GM19395 (cell line): ENCODE measurements at regions not wholly inside any gene's neighbourhood (a gene's known extent, or its start where the extent isn't known, plus 50 kb on each side); places are given as distances from the start of the nearest gene placed in this dataset.
"Not testable (repeated sequence)": the region's sequence is repeated elsewhere in the genome, so short reads cannot be mapped to it uniquely, and the experiment has no call there.

ENCODE experiments used
- ATAC-seq: cut with Tn5 transposase; IDR thresholded peaks from one replicate; pipeline ENCODE4 v1.9.1; 2021; ENCODE audit warnings: mild to moderate bottlenecking, moderate library complexity; ENCODE audit not compliant: unreplicated experiment

DNA sequence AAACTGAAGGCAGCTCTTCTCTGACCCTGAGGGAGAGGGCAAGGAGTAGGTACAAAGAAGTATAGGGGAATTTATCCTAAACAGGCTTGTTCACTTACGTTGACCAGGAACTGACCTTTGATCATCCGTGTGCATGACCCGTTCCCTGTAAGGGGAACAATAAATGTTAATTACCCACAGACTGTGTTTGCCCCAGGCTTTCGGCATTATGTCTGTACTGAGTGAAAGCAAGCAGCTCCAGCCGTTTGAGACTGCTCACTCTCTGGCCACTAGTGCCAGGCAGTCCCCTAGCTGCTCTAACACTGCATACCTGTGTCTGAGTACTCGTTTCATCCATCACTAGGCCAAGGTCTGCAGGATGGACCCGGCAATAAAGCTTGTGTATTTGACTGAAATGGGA, 1365.3 kb downstream of the NCAM2 start:
- ATAC-seq, result no peak

DNA sequence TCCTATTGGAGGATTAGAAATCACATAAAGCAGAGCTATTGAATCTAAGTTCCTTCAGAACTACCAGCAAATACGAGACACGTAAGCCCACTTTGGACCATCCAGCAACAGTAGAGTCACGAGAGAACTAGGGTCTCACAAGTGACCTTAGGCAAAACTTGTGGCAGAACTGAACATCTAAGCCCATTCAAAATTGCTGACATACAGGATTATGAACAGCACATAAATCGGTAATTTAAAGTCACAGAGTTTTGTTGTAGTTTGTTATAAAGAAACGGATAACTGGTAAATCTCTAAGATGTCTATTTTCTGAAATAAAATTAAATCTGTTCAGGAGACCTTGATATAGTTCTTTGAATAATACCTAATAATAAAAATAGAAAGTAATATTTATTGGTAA, 1366.0 kb downstream of the NCAM2 start:
- no peak for ATAC-seq

DNA sequence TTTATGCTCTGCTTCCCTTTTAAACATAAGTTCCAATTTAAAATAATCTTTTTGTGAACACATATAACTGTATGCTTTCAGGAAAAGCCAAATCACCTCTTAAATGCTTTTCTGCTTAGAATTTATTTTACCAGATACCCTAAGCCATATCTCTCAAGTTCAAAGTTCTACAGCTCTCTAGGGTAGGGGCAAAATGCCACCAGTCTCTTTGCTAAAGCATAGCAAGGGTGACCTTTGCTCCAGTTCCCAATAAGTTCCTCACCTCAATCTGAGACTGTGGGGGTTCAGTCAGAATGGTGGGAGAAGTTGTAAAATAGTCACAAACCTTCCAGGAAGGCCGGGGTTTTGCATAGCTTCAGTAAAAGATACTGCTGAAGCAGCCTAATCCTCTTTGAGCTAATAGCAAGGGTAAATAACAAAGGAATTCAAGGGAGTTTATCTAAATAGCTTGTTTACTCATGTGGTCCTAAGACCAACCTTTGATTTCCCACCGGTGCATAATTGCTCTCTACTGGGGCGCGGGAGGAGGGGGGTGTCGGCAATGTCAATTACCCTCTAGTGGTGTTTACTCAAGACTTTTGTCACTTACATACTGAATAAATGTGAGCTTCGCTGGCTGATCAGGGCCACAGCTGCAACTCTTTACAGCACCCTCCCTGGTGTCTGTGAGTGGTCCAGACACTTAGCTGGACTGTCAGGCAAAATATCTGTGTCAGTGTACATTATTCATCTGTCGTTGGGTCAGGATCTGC, 1376.2 kb downstream of the NCAM2 start:
- ATAC-seq, result no peak

DNA sequence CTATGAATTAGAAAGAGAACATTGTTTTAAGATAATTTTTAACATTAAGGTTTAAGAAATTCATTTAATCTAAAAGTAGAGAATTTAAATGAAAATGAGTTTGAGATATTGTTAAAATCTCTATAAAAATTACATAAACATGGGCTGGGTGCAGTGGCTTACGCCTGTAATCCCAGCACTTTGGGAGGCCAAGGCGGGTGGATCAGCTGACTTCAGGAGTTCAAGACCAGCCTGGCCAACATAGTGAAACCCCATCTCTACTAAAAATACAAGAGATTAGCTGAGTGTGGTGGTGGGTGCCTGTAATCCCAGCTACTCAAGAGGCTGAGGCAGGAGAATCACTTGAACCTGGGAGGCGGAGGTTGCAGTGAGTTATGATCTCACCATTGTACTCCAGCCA, 1379.6 kb downstream of the NCAM2 start:
- not testable (repeated sequence) for ATAC-seq

DNA sequence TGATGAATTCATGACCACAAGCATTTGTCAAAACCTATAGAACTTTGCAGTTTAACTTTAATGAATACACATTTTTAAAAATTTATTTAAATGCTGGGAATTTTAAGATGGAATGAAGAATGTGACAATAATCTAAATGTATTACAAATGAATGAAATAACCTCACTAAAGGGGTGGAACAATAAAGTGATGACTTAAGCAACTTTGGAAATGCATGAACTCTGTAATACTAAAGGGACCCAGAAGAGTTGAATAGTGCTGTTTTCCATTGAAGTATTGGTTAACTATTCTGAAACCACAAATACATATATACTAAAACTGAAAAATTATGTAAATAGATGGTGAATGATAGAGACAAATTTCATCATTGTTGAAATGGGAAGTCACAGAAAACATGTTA, 1395.1 kb downstream of the NCAM2 start:
- no peak for ATAC-seq

DNA sequence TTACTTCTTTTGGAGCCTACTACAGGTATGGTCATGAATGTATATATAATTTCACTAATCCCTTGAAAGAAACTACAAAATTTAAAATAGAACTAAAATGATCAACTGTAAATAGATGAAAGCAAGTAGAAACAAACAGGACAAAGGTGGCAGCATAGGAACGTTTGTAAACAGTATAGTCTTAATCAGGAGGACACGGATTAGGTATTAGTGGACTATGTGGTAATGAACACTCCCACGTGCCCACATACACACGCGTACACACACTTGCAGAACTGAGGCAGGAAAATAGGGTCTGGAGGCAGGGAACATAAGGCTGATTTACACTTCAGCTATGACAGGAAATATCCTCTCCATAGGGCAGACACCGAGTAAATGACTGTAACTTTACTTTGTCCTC, 1397.8 kb downstream of the NCAM2 start:
- no peak for ATAC-seq

DNA sequence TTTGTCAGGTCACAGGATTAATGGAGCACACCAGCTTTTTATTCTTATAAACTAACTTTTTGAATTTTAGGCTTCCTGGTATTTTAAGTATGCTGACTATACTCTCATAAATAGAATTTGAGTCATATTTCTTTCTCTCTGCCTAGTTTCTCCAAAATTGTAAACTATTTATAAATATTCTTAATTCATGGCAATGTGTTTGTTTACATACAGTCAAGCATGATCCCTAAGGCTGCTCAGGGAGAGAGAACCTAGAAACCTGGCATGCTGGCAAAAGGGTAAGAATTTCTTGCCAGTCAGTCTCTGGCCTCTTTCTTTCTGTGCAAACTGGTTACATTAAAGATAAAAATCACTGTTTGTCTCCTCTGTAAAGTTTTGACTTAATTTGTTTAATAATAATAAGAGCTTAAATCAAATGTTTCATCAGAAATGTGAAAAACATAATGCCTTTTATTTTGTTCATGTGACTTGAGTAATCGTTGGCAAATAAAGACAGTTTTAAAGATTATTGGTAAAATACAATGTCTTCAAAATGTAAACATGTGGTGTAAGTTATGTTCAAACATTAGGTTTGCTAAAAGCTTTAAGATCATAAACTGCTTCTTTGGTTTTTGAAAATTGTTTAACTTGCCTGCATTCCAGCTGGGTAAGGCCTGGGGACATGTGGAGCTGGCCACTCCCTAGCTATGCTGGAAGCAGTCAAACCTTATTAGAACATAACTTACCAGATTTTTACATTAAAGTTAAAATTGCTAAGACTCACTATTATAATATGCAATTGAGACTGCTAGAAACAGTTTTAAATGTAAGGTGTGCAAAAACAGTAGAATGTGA, 1401.7 kb downstream of the NCAM2 start:
- no peak for ATAC-seq

DNA sequence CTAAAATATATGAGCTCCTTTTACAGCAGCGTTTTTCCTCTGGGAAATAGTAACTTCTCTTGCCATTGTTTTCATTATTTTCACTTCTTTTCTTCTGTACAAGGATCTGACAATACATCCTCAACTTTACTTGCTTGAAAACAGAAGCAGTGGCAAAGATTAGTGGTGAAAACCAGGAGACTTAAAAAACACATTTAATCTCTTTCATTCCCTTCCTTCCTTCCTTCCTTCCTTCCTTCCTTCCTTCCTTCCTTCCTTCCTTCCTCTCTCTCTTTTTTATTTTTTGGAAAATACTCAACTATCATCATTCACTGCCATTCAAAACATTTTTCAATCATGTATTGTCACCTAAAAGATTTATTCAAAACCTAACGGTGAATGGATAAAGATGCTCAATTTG, 1411.4 kb downstream of the NCAM2 start:
- ATAC-seq, result no peak

DNA sequence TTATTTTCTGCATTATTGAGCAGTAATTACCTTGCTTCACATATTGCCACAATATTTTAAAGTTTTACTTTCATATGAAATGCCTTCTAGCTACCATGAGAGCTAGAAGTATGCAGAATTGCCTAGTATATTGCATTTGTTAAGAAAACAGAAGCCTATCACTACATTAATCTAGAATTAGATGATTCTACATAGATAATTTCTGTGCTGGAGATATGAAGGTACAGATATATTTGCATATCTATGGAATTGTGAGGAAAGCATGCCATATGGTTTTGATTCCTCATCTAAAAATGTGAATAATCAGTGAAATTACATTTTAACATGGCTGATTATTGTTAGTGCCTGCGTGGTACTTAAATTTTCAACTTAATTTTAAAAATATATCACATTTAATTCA, 1418.3 kb downstream of the NCAM2 start:
- ATAC-seq, result no peak

DNA sequence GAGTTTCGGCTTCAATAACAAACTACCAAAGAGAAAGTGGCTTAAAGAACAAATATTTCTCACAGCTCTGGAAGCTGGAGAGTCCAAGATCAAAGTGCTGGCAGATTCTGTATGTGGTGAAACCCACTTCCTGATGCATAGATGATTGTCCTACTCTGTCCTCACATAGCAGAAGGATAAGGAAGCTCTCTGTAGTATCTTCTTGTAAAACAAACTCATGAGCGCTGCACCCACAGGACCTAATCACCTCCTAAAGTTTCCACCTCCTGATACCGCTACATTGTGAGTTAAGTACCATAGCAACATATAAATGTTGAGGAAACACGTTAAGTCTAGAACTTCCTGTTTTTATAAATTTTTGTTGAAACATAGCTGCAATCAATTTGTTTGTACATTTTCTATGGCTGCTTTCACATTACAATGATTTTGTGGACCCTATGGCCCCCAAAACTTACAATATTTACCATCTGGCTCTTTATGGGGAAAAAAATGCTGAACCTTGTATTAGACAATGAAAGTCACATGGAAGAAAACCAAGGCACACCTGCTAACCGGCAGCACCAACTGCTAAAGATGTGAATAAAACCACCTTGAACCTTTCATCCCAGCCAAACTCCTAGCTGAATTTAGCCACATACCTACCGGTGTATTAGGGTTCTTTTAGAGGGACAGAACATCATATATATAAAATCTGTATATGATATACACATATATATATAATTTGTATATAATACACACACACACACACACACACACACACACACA, 1423.4 kb downstream of the NCAM2 start:
- no peak for ATAC-seq

DNA sequence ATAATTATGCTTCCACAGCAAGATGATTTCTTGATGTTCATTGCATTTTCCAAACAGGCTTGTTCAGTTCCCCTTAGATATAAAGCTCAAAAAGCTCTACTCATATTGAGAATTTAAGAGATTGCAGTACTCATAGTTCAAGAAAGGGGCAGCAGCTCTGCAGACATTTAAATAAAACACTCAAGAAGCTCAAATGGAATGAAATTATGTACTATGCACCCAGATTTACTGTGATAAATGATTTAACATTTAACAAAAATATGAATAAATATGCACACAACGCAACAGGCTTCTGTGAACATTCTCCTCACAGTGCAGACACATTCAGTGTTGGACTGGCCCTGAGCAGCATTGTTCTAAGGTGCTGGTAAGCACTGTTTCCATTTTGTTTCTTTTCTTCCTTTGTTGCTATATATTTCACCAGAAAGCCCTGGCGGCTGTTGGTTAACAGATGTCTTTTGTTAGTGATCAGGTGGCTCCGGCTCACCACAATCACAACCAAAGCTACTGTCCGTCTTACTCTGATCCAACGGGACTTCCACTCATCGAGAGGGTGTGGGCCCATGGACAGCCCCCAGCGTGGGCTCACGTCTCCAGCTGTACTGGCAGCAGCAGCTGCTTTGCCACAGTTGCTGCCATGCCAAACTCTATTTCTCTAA, 1440.3 kb downstream of the NCAM2 start:
- ATAC-seq, result no peak

DNA sequence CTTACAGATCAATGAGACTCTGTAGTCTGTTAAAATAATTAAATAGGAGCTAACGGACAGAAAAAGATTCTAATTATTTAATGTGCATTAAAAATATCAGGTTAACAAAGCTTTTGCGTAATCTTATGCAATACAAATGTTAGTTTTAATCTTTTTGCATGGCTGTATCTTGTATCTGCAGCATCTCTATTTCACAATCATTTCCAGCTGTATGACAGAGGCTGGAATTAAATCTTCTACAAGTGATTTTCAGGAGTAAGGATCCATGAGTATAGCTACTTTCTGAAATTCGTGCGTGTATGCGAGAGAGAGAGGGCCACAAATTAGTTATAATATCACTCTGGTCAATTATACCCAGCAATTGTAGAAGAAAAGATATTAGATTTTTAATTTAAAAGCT, 1446.8 kb downstream of the NCAM2 start:
- no peak for ATAC-seq

DNA sequence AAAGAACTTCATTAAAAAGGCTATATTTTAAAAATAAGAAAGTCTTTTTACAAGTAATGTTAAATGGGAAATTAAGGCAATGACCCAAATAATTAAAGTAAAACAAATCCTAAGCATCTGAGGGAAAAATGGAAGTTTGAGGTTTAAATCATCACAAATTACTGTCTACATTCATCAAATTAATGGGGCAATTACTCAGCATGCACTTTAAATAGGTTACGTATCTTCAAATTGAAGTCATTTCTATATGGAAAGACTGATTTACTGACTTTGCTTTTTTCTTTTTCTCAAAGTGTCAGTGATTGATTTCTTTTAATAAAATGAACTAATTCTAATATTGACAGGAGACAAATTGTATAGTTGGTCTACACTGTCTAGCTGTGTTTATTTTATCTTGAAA, 1452.3 kb downstream of the NCAM2 start:
- no peak for ATAC-seq

DNA sequence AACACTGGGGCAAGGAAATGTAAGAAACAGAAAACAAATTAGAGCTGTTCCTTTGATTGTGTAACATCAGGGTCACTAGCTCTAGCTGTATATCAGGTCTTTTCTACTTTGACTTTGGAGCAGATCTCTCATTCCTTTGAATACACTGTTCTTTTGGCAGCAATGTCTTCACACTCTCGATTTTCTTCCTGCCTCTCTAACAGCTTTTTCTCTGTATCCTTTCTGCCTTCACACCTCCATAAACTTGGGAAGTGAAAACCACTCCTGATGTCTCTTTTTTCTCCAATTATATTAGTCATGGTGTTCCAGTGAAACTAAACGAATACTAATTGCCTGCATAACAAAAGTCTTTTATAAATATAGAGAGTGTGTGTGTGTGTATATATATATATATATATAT, 1458.0 kb downstream of the NCAM2 start:
- no peak for ATAC-seq

DNA sequence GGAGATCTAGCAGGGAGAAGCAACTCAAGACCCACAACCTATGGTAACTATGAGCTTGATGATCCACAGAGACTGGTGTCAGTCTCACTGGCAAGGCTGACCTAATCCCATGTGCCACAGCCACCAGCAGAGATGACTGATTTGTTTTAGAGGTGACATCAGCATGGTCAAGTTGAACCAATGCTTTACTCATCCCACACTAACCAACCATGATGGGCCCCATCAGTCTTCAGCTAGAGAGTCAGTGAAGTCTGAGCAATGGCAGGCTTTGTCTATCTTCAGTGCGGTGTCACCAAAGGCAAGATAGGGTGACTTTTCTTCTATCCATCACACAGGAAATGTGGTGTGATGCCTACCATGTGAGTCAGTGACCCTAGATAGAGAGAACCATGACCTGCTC, 1470.7 kb downstream of the NCAM2 start:
- no peak for ATAC-seq

DNA sequence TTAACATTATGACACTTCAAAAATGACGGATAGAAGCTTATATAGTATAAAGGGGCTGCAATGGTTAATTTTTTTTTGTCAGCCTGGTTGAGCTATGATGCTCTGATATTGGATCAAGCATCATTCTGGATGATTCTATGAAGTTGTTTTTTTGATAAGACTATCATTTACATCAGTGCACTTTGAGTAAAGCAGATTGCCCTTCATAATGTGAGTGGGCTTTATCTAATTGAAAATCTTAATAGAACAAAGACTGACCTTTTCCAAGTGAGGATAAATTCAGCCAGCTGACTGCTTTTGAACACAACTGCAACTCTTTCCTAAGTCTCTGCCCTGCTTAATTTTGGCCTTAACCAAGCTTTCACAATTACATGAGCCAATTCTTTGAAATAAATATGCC, 1476.2 kb downstream of the NCAM2 start:
- no peak for ATAC-seq

DNA sequence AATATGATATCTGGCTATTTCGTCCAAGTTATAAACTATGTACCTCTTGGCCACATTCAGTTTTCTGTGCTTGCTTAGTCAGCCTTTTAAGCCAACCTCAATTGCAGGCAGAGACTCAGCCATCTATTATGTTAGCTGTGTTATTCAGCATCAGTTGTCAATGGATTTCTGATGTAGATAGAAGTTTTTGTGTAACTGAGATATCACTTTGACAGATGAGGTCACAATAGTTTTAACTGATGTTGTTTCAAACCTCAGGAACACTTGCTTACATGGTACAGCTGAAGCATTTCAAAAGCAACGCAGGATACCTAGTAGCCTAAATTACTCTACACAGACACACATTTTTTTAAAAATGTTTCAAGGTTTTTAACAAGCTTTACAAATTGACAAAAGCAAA, 1478.0 kb downstream of the NCAM2 start:
- no peak for ATAC-seq

DNA sequence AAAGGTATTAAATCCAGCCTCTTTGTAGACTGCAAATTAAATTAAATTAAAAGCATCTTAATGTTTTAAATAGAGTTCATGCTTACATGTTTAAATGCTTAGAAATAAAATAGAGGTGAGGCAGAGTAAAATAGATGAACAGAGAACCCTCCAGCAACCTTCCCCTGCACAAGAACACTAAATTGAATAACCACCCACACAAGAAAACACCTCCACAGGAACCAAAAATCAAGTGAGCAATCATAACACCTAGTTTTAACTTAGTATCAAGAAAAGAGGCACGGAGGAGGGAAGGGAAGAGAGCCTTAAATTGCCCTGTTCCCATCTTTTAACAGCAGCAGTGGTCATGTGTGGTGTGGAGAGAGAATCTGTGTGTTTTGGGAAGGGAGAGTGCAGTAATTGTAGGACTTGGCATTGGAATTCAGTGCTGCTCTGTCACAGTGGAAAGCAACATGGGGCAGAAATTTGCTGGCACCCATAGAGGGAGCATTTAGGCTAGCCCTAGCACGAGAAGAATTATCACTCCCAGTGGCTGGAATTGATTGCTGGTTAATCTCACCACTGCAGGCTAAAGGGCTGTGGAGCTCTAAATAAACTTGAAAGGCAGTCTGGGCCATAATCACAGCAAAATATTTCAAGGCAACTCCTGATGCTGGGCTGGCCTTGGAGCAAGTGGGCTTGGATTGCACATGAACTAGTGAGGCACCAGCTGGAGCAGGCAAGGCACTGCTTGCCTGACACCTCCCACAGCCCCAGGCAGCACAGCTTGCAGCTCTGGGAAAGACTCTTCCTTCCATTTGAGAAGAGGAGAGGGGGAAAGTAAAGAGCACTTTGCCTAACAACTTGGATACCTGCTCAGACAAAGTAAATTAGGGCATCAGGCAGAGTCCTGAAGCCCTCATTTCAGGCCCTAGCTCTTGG, 1478.8 kb downstream of the NCAM2 start:
- no peak for ATAC-seq

DNA sequence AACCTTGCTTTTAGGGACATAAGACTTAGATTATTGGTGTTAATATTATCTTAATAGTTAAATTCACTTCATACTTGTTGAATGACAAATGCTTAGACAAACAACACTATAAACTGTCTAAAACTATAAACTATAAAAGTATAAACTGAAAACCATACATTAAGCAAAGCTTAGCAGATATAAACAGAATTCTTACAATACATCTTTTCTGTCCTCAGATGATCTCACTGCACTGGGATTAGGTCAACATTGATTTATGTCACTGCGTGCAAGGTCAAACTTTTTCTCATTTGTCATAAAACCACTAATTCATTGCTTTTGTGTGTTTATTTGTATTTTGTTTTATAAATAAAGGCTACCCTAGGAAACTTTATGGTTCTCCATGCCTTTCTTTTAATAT, 1491.8 kb downstream of the NCAM2 start:
- ATAC-seq, result no peak

DNA sequence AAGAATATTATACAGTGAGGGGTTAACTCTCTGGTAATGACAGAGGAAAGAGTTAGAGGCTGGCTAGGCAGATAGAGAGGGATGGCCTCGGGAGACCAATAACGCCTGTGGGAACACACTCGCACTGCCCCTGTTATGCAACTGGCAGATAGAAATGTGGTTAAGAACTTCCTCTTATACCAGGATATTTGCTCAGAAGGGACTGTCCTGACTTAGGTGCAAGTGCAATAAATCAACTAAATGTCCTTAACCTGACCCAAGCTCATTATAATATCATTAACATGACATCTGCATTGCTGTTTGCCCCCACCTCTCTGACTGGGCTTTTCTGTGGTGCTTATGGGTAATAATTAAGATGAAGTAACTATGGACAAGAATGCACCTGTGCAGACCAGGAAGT, 1518.0 kb downstream of the NCAM2 start:
- ATAC-seq, result no peak
